Ectodermal cell (in vitro differentiated cells): ENCODE measurements at regions not wholly inside any gene's neighbourhood (a gene's known extent, or its start where the extent isn't known, plus 50 kb on each side); places are given as distances from the start of the nearest gene placed in this dataset.

ENCODE experiments used
- H3K27ac ChIP-seq: 2 replicates; pipeline ENCODE4 v1.7.0; 2013; ENCODE audit warnings: mild to moderate bottlenecking, low read depth, low read length; ENCODE audit not compliant: insufficient read depth, poor library complexity, severe bottlenecking
- H3K27me3 ChIP-seq: 2 replicates; pipeline ENCODE4 v1.7.0; 2013; ENCODE audit warnings: mild to moderate bottlenecking, low read length; ENCODE audit not compliant: insufficient read depth, control insufficient read depth, poor library complexity, severe bottlenecking
- H3K36me3 ChIP-seq: one replicate; pipeline ENCODE4 v1.7.0; 2013; ENCODE audit warnings: low read length; ENCODE audit not compliant: control insufficient read depth, insufficient read depth
- H3K4me1 ChIP-seq: one replicate; pipeline ENCODE4 v1.7.0; 2013; ENCODE audit warnings: low read length; ENCODE audit not compliant: control insufficient read depth, insufficient read depth
- H3K4me3 ChIP-seq: 2 replicates; pipeline ENCODE4 v1.7.0; 2013; ENCODE audit warnings: low read depth, low read length, control low read depth; ENCODE audit not compliant: insufficient read depth
- H3K9me3 ChIP-seq: 2 replicates; pipeline ENCODE4 v1.7.0; 2013; ENCODE audit warnings: mild to moderate bottlenecking, low read length, moderate library complexity; ENCODE audit not compliant: control insufficient read depth
- WGBS, 2 experiments: methylation state at CpG; one replicate each; pipeline ENCODE4 v1.1.7; 2013; ENCODE audit warnings: missing lambda C conversion rate in 2 of 2; 5-methylcytosine and 5-hydroxymethylcytosine counted together

DNA sequence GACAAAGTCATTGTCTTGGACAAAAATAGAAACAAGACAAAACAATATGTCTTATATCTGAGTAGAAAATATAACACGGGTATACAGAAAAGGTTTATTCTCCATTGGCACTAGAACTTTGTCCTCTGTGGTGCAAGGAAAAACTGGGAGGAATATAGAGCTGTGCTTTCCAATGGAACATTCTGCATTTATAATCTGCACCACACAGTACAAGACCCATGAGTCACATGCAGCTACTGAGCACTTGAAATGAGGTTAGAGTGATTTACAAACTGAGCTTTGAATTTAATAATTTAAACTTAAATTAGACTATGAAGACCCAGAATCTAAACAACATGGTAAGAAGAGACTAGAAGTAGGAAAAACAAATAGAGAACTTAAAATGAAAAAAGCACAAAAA, 86.1 kb downstream of the RAP2A start:
- no peak overlapping the region for H3K4me3 ChIP-seq
- no peaks in the 10 kb centered on the region for H3K4me1 ChIP-seq
- no peak overlapping the region for H3K27ac ChIP-seq
- no peaks in the 10 kb centered on the region for H3K27me3 ChIP-seq
- H3K36me3 ChIP-seq: no peaks in the 10 kb centered on the region
- no peaks in the 10 kb centered on the region for H3K9me3 ChIP-seq
- 100% methylated on average over 1 of the region's 1 CpG; no CpG with 5 or more reads in 1 of the 2 experiments for WGBS, 2 experiments

DNA sequence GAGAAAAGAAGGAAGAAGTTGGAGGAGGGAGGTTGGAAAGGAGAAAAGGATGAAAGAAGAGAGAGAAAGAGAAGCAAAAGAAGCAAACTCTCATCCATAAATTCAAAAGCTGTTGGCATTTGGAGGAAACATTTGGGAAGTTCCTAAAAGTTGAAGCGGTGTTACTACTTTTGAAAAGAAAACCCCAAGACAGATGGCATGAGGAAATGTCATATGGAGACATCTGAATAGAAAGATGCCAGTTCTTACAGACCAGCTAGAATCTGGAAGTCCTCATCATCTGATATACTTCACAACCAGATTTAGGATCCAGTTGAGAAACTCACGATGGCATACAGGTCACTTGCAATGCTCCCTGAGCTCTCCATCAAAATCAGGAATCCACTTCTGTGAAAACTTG, 86.9 kb downstream of the RAP2A start:
- Histone ChIP-seq H3K27me3 (no peaks in the 10 kb centered on the region), H3K9me3 (no peaks in the 10 kb centered on the region), H3K4me3 (no peak overlapping the region), H3K27ac (no peak overlapping the region), H3K36me3 (no peaks in the 10 kb centered on the region), H3K4me1 (no peaks in the 10 kb centered on the region)
- WGBS, 2 experiments: 93 to 95% methylated on average over 2 of the region's 2 CpGs

- Histone ChIP-seq H3K4me1 (no peaks in the 10 kb centered on the region), H3K27ac (no peak overlapping the region), H3K36me3 (no peaks in the 10 kb centered on the region), H3K9me3 (no peaks in the 10 kb centered on the region), H3K4me3 (no peak overlapping the region), H3K27me3 (no peaks in the 10 kb centered on the region)
- 86 to 90% methylated on average over 1 of the region's 2 CpGs for WGBS, 2 experiments
Measured at GRCh38 chr13:97521726-97522125, 87.8 kb downstream of the RAP2A start.

DNA sequence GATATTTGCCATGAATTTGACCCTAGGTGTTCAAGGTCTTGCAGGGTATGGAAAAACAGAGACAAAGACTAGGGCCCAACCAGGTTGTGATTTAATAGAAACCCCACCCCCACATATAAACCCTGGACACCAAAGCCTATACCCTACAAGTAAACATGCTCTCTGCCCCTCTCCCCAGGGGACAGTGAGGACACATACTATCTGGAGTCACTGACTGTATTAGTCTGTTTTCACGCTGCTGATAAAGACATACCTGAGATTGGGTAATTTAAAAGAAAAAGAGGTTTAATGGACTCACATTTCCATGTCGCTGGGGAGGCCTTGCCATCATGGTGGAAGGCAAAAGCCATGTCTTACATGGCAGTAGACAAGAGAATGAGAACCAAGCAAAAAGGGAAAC, 88.3 kb downstream of the RAP2A start:
- 94% methylated on average over 2 of the region's 2 CpGs for WGBS, 2 experiments
- H3K36me3 ChIP-seq: no peaks in the 10 kb centered on the region

GRCh38 chr13:97526556-97526955, 92.6 kb downstream of the RAP2A start:
- no peaks in the 10 kb centered on the region for H3K9me3 ChIP-seq
- no peaks in the 10 kb centered on the region for H3K27me3 ChIP-seq
- no peak overlapping the region for H3K4me3 ChIP-seq
- H3K27ac ChIP-seq: no peak overlapping the region
- 94 to 95% methylated on average over 2 of the region's 2 CpGs for WGBS, 2 experiments
- no peaks in the 10 kb centered on the region for H3K4me1 ChIP-seq
- no peaks in the 10 kb centered on the region for H3K36me3 ChIP-seq

More for the DNA sequence above, 88.3 kb downstream of the RAP2A start:
- no peak overlapping the region for H3K27ac ChIP-seq
- no peaks in the 10 kb centered on the region for H3K4me1 ChIP-seq
- no peaks in the 10 kb centered on the region for H3K9me3 ChIP-seq
- no peaks in the 10 kb centered on the region for H3K27me3 ChIP-seq
- H3K4me3 ChIP-seq: no peak overlapping the region

GRCh38 chr13:97528518-97528917, 94.5 kb downstream of the RAP2A start:
- Histone ChIP-seq H3K36me3 (no peaks in the 10 kb centered on the region), H3K9me3 (no peaks in the 10 kb centered on the region), H3K27me3 (no peaks in the 10 kb centered on the region), H3K27ac (no peak overlapping the region), H3K4me1 (no peaks in the 10 kb centered on the region), H3K4me3 (no peak overlapping the region)
- 87 to 92% methylated on average over 1 of the region's 1 CpG for WGBS, 2 experiments

GRCh38 chr13:97534540-97534939, 100.6 kb downstream of the RAP2A start:
- Histone ChIP-seq H3K27me3 (no peaks in the 10 kb centered on the region), H3K27ac (no peak overlapping the region), H3K4me1 (no peaks in the 10 kb centered on the region), H3K36me3 (no peaks in the 10 kb centered on the region), H3K4me3 (no peak overlapping the region), H3K9me3 (no peaks in the 10 kb centered on the region)

- whole genome bisulfite sequencing, 2 experiments: 63 to 77% methylated on average over 1 of the region's 1 CpG
Measured at GRCh38 chr13:97535614-97536013, 101.6 kb downstream of the RAP2A start.

DNA sequence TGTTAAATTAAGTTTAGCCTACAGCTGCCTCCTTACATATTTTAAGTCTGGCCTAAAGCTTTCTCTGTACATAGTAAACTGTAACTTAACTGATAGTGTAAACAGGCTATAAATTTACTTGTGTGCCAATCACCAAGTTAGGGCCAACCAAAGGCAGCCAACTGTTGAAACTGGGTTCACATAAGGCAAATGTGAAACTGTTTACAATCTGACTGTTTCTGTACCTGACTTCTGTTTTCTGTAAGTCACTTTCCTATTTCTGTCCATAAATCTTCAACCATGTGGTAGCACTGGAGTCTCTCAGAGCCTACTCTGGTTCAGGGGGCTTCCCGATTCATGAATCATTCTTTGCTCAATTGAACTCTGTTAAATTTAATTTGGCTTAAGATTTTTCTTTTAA, 103.1 kb downstream of the RAP2A start:
- Histone ChIP-seq H3K27me3 (no peaks in the 10 kb centered on the region), H3K9me3 (no peaks in the 10 kb centered on the region), H3K27ac (no peak overlapping the region), H3K4me1 (no peaks in the 10 kb centered on the region), H3K36me3 (no peaks in the 10 kb centered on the region), H3K4me3 (no peak overlapping the region)
- 91% methylated on average over 1 of the region's 1 CpG; no CpG with 5 or more reads in 1 of the 2 experiments for WGBS, 2 experiments

More at GRCh38 chr13:97535614-97536013, 101.6 kb downstream of the RAP2A start:
- no peaks in the 10 kb centered on the region for H3K9me3 ChIP-seq
- no peaks in the 10 kb centered on the region for H3K4me1 ChIP-seq
- H3K36me3 ChIP-seq: no peaks in the 10 kb centered on the region
- H3K4me3 ChIP-seq: no peak overlapping the region
- no peak overlapping the region for H3K27ac ChIP-seq
- H3K27me3 ChIP-seq: no peaks in the 10 kb centered on the region

DNA sequence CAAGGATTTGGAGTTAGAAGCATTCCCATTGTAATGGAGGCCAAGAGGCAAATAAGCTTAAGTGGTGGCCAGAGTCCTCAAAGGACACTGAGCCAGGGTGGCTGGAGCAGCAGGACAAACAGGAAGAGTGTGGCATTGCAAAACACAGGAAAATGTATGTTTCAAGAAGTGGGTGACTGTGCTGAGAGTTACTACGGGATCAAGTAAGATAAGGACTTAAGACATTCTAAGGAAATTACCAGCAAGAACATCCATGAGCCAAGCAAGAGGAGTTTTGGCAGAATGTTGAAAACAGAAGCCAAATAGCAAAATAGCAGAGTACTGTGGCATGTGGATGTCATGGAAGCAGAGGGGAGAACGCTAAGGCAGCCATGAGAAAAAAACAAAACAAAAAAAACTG, 104.2 kb downstream of the RAP2A start:
- no peaks in the 10 kb centered on the region for H3K36me3 ChIP-seq
- 90% methylated on average over 2 of the region's 2 CpGs for WGBS, 2 experiments
- no peak overlapping the region for H3K4me3 ChIP-seq
- no peaks in the 10 kb centered on the region for H3K4me1 ChIP-seq
- H3K9me3 ChIP-seq: no peaks in the 10 kb centered on the region
- H3K27me3 ChIP-seq: no peaks in the 10 kb centered on the region
- no peak overlapping the region for H3K27ac ChIP-seq
